ENCODE measurements at regions not wholly inside any gene's neighbourhood (a gene's known extent, or its start where the extent isn't known, plus 50 kb on each side); places are given as distances from the start of the nearest gene placed in this dataset.
A peak's percentile ranks its signal among the peaks of the same experiment; 100 is the strongest.

DNA sequence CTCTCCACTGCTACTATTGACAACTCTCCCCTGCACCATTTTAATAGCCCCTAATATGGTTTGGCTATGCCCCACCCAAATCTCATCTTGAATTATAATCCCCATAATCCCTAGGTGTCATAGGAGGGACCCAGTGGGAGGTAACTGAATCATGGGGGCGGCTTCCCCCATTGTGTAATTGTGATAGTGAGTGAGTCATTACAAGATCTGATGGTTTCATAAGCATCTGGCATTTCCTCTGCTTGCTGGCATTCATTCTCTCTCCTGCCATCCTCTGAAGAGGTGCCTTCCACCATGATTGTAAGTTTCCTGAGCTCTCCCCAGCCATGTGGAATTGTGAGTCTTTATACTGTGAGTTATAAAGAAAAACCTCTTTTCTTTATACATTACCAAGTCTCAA is 74.1 kb upstream of the TCF21 start:
- intact Hi-C loops (cut with DNase I): loop anchor here in 1 of 10 donors (10.0 kb wide), 1 partner anchor 50 kb away; no protein-coding TSS in a partner anchor
- peak in 1 of 8 donors; percentile 74 for ATAC-seq
- DNase-seq: no peak
- TF ChIP-seq, protein P1, sequence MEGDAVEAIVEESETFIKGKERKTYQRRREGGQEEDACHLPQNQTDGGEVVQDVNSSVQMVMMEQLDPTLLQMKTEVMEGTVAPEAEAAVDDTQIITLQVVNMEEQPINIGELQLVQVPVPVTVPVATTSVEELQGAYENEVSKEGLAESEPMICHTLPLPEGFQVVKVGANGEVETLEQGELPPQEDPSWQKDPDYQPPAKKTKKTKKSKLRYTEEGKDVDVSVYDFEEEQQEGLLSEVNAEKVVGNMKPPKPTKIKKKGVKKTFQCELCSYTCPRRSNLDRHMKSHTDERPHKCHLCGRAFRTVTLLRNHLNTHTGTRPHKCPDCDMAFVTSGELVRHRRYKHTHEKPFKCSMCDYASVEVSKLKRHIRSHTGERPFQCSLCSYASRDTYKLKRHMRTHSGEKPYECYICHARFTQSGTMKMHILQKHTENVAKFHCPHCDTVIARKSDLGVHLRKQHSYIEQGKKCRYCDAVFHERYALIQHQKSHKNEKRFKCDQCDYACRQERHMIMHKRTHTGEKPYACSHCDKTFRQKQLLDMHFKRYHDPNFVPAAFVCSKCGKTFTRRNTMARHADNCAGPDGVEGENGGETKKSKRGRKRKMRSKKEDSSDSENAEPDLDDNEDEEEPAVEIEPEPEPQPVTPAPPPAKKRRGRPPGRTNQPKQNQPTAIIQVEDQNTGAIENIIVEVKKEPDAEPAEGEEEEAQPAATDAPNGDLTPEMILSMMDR (IDR thresholded peaks at IDR 0.05): no peak
- Histone ChIP-seq H3K4me3 (no peak overlapping the region), H3K36me3 (no peaks in the 10 kb centered on the region), H3K27ac (peak overlapping the region in 1 of 10 donors; percentile 10), H3K9me3 (peaks cover 0 to 6% (median 0%) of the 10 kb centered on the region in 11 donors), H3K4me1 (peaks cover 0 to 5% (median 0%) of the 10 kb centered on the region in 9 donors), H3K27me3 (no peaks in the 10 kb centered on the region)
- 46 to 61% methylated on average over 1 of the region's 1 CpG for WGBS, 2 donors

DNA sequence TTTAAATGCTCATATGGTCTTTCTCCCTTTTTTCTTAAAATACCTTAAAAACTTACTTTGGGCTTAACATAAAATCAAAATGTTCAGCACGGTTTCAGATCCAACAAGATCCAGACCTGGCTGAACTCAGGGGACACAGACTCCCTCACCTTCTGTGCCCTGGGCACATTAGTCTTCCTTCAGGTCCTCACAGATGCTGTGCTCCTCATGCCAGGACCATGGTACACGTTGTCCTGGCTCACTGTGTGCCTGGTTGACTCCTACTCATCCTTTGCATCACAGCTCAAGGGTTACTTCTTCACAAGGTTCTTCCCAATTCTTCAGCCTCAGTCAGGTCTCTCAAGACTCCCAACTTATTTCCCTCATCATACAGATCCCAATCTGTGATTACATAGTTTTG is 73.6 kb upstream of the TCF21 start:
- intact Hi-C loops (cut with DNase I): loop anchor here in 1 of 10 donors (10.0 kb wide), 1 partner anchor 51 kb away; no protein-coding TSS in a partner anchor
- Histone ChIP-seq H3K4me1 (peaks cover 0 to 5% (median 0%) of the 10 kb centered on the region in 9 donors), H3K9me3 (peaks cover 0 to 6% (median 0%) of the 10 kb centered on the region in 11 donors), H3K27ac (peak overlapping the region in 1 of 10 donors; percentile 17), H3K27me3 (no peaks in the 10 kb centered on the region), H3K4me3 (no peak overlapping the region), H3K36me3 (no peaks in the 10 kb centered on the region)
- TF ChIP-seq, protein P1 (IDR thresholded peaks at IDR 0.05): no peak
- DNase-seq (no peak), ATAC-seq (peak in 2 of 8 donors; percentile 22 to 32)
- 63 to 64% methylated on average over 2 of the region's 2 CpGs for WGBS, 2 donors

DNA sequence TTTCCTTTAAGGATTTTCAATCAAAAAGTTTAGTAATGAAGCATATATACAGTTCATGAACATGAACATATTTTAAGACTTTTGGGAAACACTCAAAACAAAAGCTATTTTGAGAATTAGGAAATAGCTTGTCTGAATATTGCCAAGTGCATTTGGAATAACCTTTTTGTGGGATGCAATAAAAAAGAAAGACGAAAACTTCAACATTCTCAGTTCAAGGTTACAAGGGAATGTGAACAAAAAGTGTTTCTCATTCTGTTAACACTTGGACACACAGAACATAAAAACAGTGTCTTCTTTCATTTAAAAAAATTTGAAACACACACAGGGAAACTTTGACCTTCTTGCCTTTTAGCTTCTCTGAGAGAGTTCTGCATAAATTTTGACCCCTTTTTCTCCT is 72.7 kb upstream of the TCF21 start:
- Histone ChIP-seq H3K27me3 (no peaks in the 10 kb centered on the region), H3K4me3 (no peak overlapping the region), H3K4me1 (peaks cover 0 to 5% (median 0%) of the 10 kb centered on the region in 9 donors), H3K36me3 (no peaks in the 10 kb centered on the region), H3K9me3 (no peaks in the 10 kb centered on the region), H3K27ac (peak overlapping the region in 2 of 10 donors; percentile 14 to 17)
- ATAC-seq (no peak), DNase-seq (no peak)
- intact Hi-C loops (cut with DNase I): loop anchor here in 1 of 10 donors (10.0 kb wide), 1 partner anchor 51 kb away; no protein-coding TSS in a partner anchor
- WGBS, 2 donors: 49 to 65% methylated on average over 1 of the region's 1 CpG
- TF ChIP-seq, protein P1 (IDR thresholded peaks at IDR 0.05): no peak

DNA sequence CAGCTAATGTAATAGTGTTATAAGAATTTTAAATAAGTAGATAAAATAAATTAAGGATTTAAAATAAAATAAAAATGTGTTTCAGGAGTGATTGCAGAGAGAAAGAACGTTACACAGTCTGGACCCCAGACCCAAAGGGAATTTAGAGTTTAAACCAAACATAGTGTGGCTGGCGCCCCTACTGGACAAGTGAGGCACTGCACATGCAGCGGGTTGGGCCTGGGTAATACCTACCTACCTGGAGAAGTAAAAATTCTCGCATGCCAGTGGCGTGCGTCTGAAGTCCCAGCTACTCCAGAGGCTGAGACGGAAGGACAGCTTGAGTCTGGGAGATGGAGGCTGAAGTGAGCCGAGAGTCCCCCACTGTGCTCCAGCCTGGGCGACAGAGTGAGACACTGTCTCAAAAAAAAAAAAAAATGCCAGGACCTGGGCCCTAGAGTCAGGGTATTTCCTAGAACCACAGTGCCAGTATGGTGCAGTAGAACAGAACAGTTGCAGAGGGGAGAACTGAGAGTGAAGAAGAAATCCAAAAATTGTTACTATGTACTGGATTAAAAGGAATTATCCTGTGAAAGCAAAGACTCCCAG is 71.4 kb upstream of the TCF21 start:
- H3K36me3 ChIP-seq: no peaks in the 10 kb centered on the region
- peaks cover 0 to 5% (median 0%) of the 10 kb centered on the region in 9 donors for H3K4me1 ChIP-seq
- H3K27me3 ChIP-seq: no peaks in the 10 kb centered on the region
- DNase-seq: no peak
- WGBS, 2 donors: 79 to 80% methylated on average over 9 of the region's 9 CpGs
- no peak for ATAC-seq
- TF ChIP-seq, protein P1 (IDR thresholded peaks at IDR 0.05): peak; percentile 11 to 62 (median 38)
- H3K9me3 ChIP-seq: no peaks in the 10 kb centered on the region
- H3K4me3 ChIP-seq: no peak overlapping the region
- peak overlapping the region in 1 of 10 donors; percentile 18 for H3K27ac ChIP-seq
- intact Hi-C loops (cut with DNase I): loop anchor here in 1 of 10 donors (10.0 kb wide), 1 partner anchor 53 kb away; no protein-coding TSS in a partner anchor
